Chondrocyte (in vitro differentiated cells): ENCODE measurements at regions not wholly inside any gene's neighbourhood (a gene's known extent, or its start where the extent isn't known, plus 50 kb on each side); places are given as distances from the start of the nearest gene placed in this dataset.
A peak's percentile ranks its signal among the peaks of the same experiment; 100 is the strongest.
"Not testable (repeated sequence)": the region's sequence is repeated elsewhere in the genome, so short reads cannot be mapped to it uniquely, and the experiment has no call there.

Experiments
- DNase-seq: peaks from one replicate; pipeline ENCODE4 v3.0.0; 2021; ENCODE audit warnings: mixed read lengths, low spot score
- H3K27ac Mint-ChIP-seq: one replicate; pipeline ENCODE4 v1.8.0; 2021; ENCODE audit warnings: mild to moderate bottlenecking, moderate library complexity, mixed read lengths; ENCODE audit not compliant: unreplicated experiment
- H3K27me3 Mint-ChIP-seq: 2 replicates; pipeline ENCODE4 v1.8.0; 2021; ENCODE audit warnings: low read depth, mixed read lengths
- H3K36me3 Mint-ChIP-seq: 2 replicates; pipeline ENCODE4 v1.8.0; 2021; ENCODE audit warnings: low read depth, mixed read lengths
- H3K4me1 Mint-ChIP-seq: 2 replicates; pipeline ENCODE4 v1.8.0; 2021; ENCODE audit warnings: low read depth, mild to moderate bottlenecking, mixed read lengths
- H3K4me3 Mint-ChIP-seq: one replicate; pipeline ENCODE4 v1.8.0; 2021; ENCODE audit warnings: mild to moderate bottlenecking, moderate library complexity, mixed read lengths; ENCODE audit not compliant: unreplicated experiment
- H3K9me3 Mint-ChIP-seq: 2 replicates; pipeline ENCODE4 v1.8.0; 2021; ENCODE audit warnings: low read depth, mixed read lengths
- CTCF ChIP-seq: fragments of 200-600 bp; sonication (generic); IDR thresholded peaks from 2 replicates; pipeline ENCODE4 v1.5.0; 2021; ENCODE audit warnings: antibody characterized with exemption, mild to moderate bottlenecking, moderate library complexity

GRCh38 chr12:131239384-131240094 lies 285.8 kb downstream of the ADGRD1 start:
- no peak overlapping the region for H3K27ac Mint-ChIP-seq
- H3K4me1 Mint-ChIP-seq, result no peaks in the 10 kb centered on the region
- H3K4me3 Mint-ChIP-seq, result no peak overlapping the region
- H3K9me3 Mint-ChIP-seq, result peaks cover 8% of the 10 kb centered on the region
- no peaks in the 10 kb centered on the region for H3K36me3 Mint-ChIP-seq
- no peak for DNase-seq
- TF ChIP-seq CTCF, result no peak
- H3K27me3 Mint-ChIP-seq, result peaks cover 4% of the 10 kb centered on the region

- Mint-ChIP-seq H3K9me3 (peaks cover 8% of the 10 kb centered on the region), H3K4me3 (no peak overlapping the region), H3K27me3 (peaks cover 4% of the 10 kb centered on the region), H3K36me3 (no peaks in the 10 kb centered on the region), H3K27ac (no peak overlapping the region), H3K4me1 (no peaks in the 10 kb centered on the region)
- no peak for DNase-seq
- no peak for TF ChIP-seq CTCF
Observed at GRCh38 chr12:131241517-131241916, 287.8 kb downstream of the ADGRD1 start.

- Mint-ChIP-seq H3K4me3 (no peak overlapping the region), H3K4me1 (no peaks in the 10 kb centered on the region), H3K27me3 (peaks cover 6% of the 10 kb centered on the region), H3K27ac (no peak overlapping the region), H3K9me3 (peaks cover 8% of the 10 kb centered on the region), H3K36me3 (no peaks in the 10 kb centered on the region)
- no peak for DNase-seq
- TF ChIP-seq CTCF, result no peak
Observed at GRCh38 chr12:131242741-131243496, 289.2 kb downstream of the ADGRD1 start.

GRCh38 chr12:131244157-131244688 lies 290.5 kb downstream of the ADGRD1 start:
- H3K4me3 Mint-ChIP-seq, H3K4me1 Mint-ChIP-seq, H3K27ac Mint-ChIP-seq, H3K36me3 Mint-ChIP-seq: not testable (repeated sequence)
- peaks cover 14% of the 10 kb centered on the region for H3K27me3 Mint-ChIP-seq
- H3K9me3 Mint-ChIP-seq, result peaks cover 12% of the 10 kb centered on the region
- DNase-seq, result peak; percentile 60

- not testable (repeated sequence) for H3K36me3 Mint-ChIP-seq, H3K27ac Mint-ChIP-seq, H3K4me3 Mint-ChIP-seq, H3K4me1 Mint-ChIP-seq
- H3K9me3 Mint-ChIP-seq, result peaks cover 12% of the 10 kb centered on the region
- peak; percentile 69 for DNase-seq
- peaks cover 15% of the 10 kb centered on the region for H3K27me3 Mint-ChIP-seq
Observed at GRCh38 chr12:131245161-131245560, 291.5 kb downstream of the ADGRD1 start.

GRCh38 chr12:131245564-131246355 lies 292.1 kb downstream of the ADGRD1 start:
- Mint-ChIP-seq H3K4me3 (no peak overlapping the region), H3K9me3 (peaks cover 12% of the 10 kb centered on the region), H3K36me3 (no peaks in the 10 kb centered on the region), H3K27ac (no peak overlapping the region), H3K27me3 (peaks cover 15% of the 10 kb centered on the region), H3K4me1 (no peaks in the 10 kb centered on the region)
- peak; percentile 60 for DNase-seq
- TF ChIP-seq CTCF, result no peak

- not testable (repeated sequence) for H3K36me3 Mint-ChIP-seq, H3K9me3 Mint-ChIP-seq, H3K27ac Mint-ChIP-seq, H3K4me3 Mint-ChIP-seq, H3K4me1 Mint-ChIP-seq
- peaks cover 15% of the 10 kb centered on the region for H3K27me3 Mint-ChIP-seq
- DNase-seq, result peak; percentile 54
Observed at GRCh38 chr12:131247026-131247725, 293.5 kb downstream of the ADGRD1 start.

- H3K27me3 Mint-ChIP-seq, result peaks cover 15% of the 10 kb centered on the region
- DNase-seq, result peak; percentile 53
- not testable (repeated sequence) for H3K36me3 Mint-ChIP-seq, H3K4me3 Mint-ChIP-seq, H3K27ac Mint-ChIP-seq, H3K4me1 Mint-ChIP-seq, H3K9me3 Mint-ChIP-seq
Observed at GRCh38 chr12:131247875-131248274, 294.2 kb downstream of the ADGRD1 start.
